OCI-LY1 (cell line): ENCODE measurements at regions not wholly inside any gene's neighbourhood (a gene's known extent, or its start where the extent isn't known, plus 50 kb on each side); places are given as distances from the start of the nearest gene placed in this dataset.

Experiments
- CTCF ChIP-seq: fragments of 200-600 bp; sonication (generic), shearing (Covaris generic); IDR thresholded peaks from 2 replicates; pipeline ENCODE4 v1.5.1; 2017; ENCODE audit warnings: mild to moderate bottlenecking, antibody characterized with exemption, low read length, moderate library complexity, mixed read lengths
- EZH2 ChIP-seq: fragments of 200-600 bp; sonication (generic), shearing (Covaris generic); IDR thresholded peaks from 2 replicates; pipeline ENCODE4 v1.8.0; 2017; ENCODE audit warnings: borderline replicate concordance, mixed run types, mild to moderate bottlenecking, antibody characterized with exemption, low read length, moderate library complexity, mixed read lengths

GRCh38 chr2:122858813-122859212, 1103.4 kb downstream of the TSN start:
- no peak for TF ChIP-seq CTCF
- no peak for TF ChIP-seq EZH2
